ENCODE measurements at regions not wholly inside any gene's neighbourhood (a gene's known extent, or its start where the extent isn't known, plus 50 kb on each side); places are given as distances from the start of the nearest gene placed in this dataset.

- H3K4me3 ChIP-seq (ENCODE audit: low read depth, low read length, poor library complexity, severe bottlenecking), result no peak overlapping the region
- no peaks in the 10 kb centered on the region for H4K20me1 ChIP-seq (ENCODE audit: insufficient read depth, low read length)
- BruUV-seq (replicated peaks), result no TSS peak
- H3K4me1 ChIP-seq (ENCODE audit: insufficient read depth, low read length, poor library complexity, severe bottlenecking), result peaks cover 53% of the 10 kb centered on the region
- DNase-seq (ENCODE audit: low spot score), result no peak
- H2AFZ ChIP-seq (ENCODE audit: low read length), result peak overlapping the region; percentile 90
- H3K27ac ChIP-seq (ENCODE audit: low read depth, low read length, poor library complexity, severe bottlenecking), result no peak overlapping the region
- POLR2A ChIA-PET, result interaction anchor here (0.7 to 1.9 kb wide), 5 partner anchors 9 to 501 kb away, joined by 3 to 11 read pairs (median 5); no protein-coding TSS in a partner anchor
- peaks cover 13% of the 10 kb centered on the region for H3K36me3 ChIP-seq (ENCODE audit: insufficient read depth, low read length)
- peak overlapping the region; percentile 44 for H3K4me2 ChIP-seq (ENCODE audit: low read length)
- H3K79me2 ChIP-seq (ENCODE audit: insufficient read depth, low read depth, low read length), result no peaks in the 10 kb centered on the region
- intact Hi-C loops (cut with micrococcal nuclease; ENCODE audit: unreplicated experiment), result loop anchor here (10.0 kb wide), 1 partner anchor 1247 kb away; no protein-coding TSS in a partner anchor
- CTCF ChIA-PET (ENCODE audit: unreplicated experiment), result no interaction called here
- TF ChIP-seq CTCF (conservative IDR thresholded peaks at IDR 0.05; ENCODE audit: low read length), result no peak
- no peak for TF ChIP-seq EZH2phosphoT487 (IDR thresholded peaks at IDR 0.05; ENCODE audit: borderline replicate concordance, low read depth, low read length)
- H3K9me3 ChIP-seq (ENCODE audit: low read length), result peaks cover 11% of the 10 kb centered on the region
- H3K9me2 ChIP-seq (ENCODE audit: insufficient read depth, low read length), result no peaks in the 10 kb centered on the region
Observed at GRCh38 chr7:94061326-94061725, 57.2 kb upstream of the BET1 start.

- H3K4me3 ChIP-seq (ENCODE audit: low read depth, low read length, poor library complexity, severe bottlenecking), result no peak overlapping the region
- CTCF ChIA-PET (ENCODE audit: unreplicated experiment), result no interaction called here
- BruUV-seq (replicated peaks), result no TSS peak
Observed at GRCh38 chr7:94062372-94062771, 58.2 kb upstream of the BET1 start.

More at GRCh38 chr7:94062372-94062771, 58.2 kb upstream of the BET1 start:
- TF ChIP-seq CTCF (conservative IDR thresholded peaks at IDR 0.05; ENCODE audit: low read length) (no peak), EZH2phosphoT487 (IDR thresholded peaks at IDR 0.05; ENCODE audit: borderline replicate concordance, low read depth, low read length) (no peak)
- H3K9me2 ChIP-seq (ENCODE audit: insufficient read depth, low read length), result no peaks in the 10 kb centered on the region
- POLR2A ChIA-PET, result no interaction called here
- peak overlapping the region; percentile 90; the same call in 1 of the 2 replicates for H2AFZ ChIP-seq (ENCODE audit: low read length)
- no peak for DNase-seq (ENCODE audit: low spot score)
- intact Hi-C loops (cut with micrococcal nuclease; ENCODE audit: unreplicated experiment), result loop anchor here (10.0 kb wide), 1 partner anchor 1248 kb away; no protein-coding TSS in a partner anchor
- no peak overlapping the region for H3K27ac ChIP-seq (ENCODE audit: low read depth, low read length, poor library complexity, severe bottlenecking)
- H3K36me3 ChIP-seq (ENCODE audit: insufficient read depth, low read length), result peaks cover 4% of the 10 kb centered on the region; the same call in 1 of the 2 replicates
- 0 out of 2 replicates have a peak, but pooled peaks cover under 1% of the 10 kb centered on the region for H3K9me3 ChIP-seq (ENCODE audit: low read length)
- peak overlapping the region; percentile 44; the same call in 1 of the 2 replicates for H3K4me2 ChIP-seq (ENCODE audit: low read length)
- H3K4me1 ChIP-seq (ENCODE audit: insufficient read depth, low read length, poor library complexity, severe bottlenecking), result peaks cover 45% of the 10 kb centered on the region
- H4K20me1 ChIP-seq (ENCODE audit: insufficient read depth, low read length), result no peaks in the 10 kb centered on the region
- H3K79me2 ChIP-seq (ENCODE audit: insufficient read depth, low read depth, low read length), result no peaks in the 10 kb centered on the region

All from OCI-LY7 (cell line).